ENCODE measurements at regions not wholly inside any gene's neighbourhood (a gene's known extent, or its start where the extent isn't known, plus 50 kb on each side); places are given as distances from the start of the nearest gene placed in this dataset.

DNA sequence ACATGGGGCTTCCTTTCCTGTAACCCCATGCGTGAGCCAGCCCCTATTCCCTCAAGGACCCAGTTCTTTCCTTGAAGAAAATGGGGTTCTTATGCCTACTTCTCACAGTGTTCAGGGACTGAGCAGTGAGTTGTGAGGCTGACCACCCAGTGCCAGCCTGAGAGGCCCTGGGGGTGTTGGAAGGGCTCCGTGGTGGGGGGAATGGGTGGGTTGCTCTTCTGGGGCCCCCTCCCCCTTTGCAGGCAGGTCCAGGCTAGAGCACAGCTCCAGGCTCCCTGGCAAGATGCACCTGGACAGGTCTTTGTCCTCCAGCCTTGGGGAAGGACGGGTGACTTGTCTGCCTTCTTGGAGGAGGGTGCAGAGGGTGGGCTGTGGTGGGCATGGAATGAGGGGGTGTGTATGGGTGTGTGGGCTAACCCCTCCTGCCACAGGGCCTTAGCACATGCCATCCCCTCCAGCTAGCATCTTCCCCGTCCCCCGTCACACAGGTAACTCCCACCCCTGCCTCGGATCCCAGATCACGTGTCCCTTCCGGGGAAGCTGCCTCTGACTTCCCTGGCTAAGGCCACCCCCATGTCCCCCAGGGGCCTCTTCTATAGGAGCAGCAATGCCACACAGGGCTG is 64.6 kb downstream of the MYEOV start:
- Mint-ChIP-seq H3K9me3 (no peaks in the 10 kb centered on the region), H3K4me3 (no peak overlapping the region), H3K36me3 (no peaks in the 10 kb centered on the region), H3K27ac (no peak overlapping the region), H3K27me3 (peaks cover 5 to 9% of the 10 kb centered on the region in 2 donors), H3K4me1 (peaks cover 0 to 5% of the 10 kb centered on the region in 2 donors)
- DNase-seq (no peak), ATAC-seq (replicated peaks) (no peak)

- Mint-ChIP-seq H3K27me3 (peaks cover 2 to 5% of the 10 kb centered on the region in 2 donors), H3K36me3 (no peaks in the 10 kb centered on the region), H3K27ac (no peak overlapping the region), H3K4me1 (peaks cover 0 to 5% of the 10 kb centered on the region in 2 donors), H3K9me3 (no peaks in the 10 kb centered on the region), H3K4me3 (no peak overlapping the region)
- DNase-seq (no peak), ATAC-seq (replicated peaks) (no peak)
Measured at GRCh38 chr11:69359735-69360480, 66.0 kb downstream of the MYEOV start.

GRCh38 chr11:69360606-69361005 is 66.7 kb downstream of the MYEOV start:
- Mint-ChIP-seq H3K4me1 (peaks cover 0 to 5% of the 10 kb centered on the region in 2 donors), H3K27me3 (peaks cover 0 to 5% of the 10 kb centered on the region in 2 donors), H3K36me3 (no peaks in the 10 kb centered on the region), H3K9me3 (no peaks in the 10 kb centered on the region), H3K4me3 (no peak overlapping the region), H3K27ac (no peak overlapping the region)
- DNase-seq (no peak), ATAC-seq (replicated peaks) (no peak)

- ATAC-seq (replicated peaks): no peak
- no peak for DNase-seq
- Mint-ChIP-seq H3K9me3 (no peaks in the 10 kb centered on the region), H3K27ac (no peak overlapping the region), H3K36me3 (no peaks in the 10 kb centered on the region), H3K27me3 (peaks cover 0 to under 1% of the 10 kb centered on the region in 2 donors), H3K4me3 (no peak overlapping the region), H3K4me1 (peaks cover 0 to 5% of the 10 kb centered on the region in 2 donors)
Measured at GRCh38 chr11:69361048-69361447, 67.1 kb downstream of the MYEOV start.

GRCh38 chr11:69361466-69361865 is 67.5 kb downstream of the MYEOV start:
- Mint-ChIP-seq H3K27me3 (no peaks in the 10 kb centered on the region), H3K9me3 (no peaks in the 10 kb centered on the region), H3K4me3 (no peak overlapping the region), H3K36me3 (no peaks in the 10 kb centered on the region), H3K27ac (no peak overlapping the region), H3K4me1 (peaks cover 0 to 5% of the 10 kb centered on the region in 2 donors)
- DNase-seq: no peak
- ATAC-seq (replicated peaks): no peak

- H3K27me3 Mint-ChIP-seq: no peaks in the 10 kb centered on the region
- DNase-seq (no peak), ATAC-seq (replicated peaks) (no peak)
- no peaks in the 10 kb centered on the region for H3K36me3 Mint-ChIP-seq
- peaks cover 0 to 3% of the 10 kb centered on the region in 2 donors for H3K4me1 Mint-ChIP-seq
- H3K4me3 Mint-ChIP-seq: no peak overlapping the region
- H3K9me3 Mint-ChIP-seq: no peaks in the 10 kb centered on the region
- H3K27ac Mint-ChIP-seq: no peak overlapping the region
Measured at GRCh38 chr11:69362315-69362714, 68.4 kb downstream of the MYEOV start.

DNA sequence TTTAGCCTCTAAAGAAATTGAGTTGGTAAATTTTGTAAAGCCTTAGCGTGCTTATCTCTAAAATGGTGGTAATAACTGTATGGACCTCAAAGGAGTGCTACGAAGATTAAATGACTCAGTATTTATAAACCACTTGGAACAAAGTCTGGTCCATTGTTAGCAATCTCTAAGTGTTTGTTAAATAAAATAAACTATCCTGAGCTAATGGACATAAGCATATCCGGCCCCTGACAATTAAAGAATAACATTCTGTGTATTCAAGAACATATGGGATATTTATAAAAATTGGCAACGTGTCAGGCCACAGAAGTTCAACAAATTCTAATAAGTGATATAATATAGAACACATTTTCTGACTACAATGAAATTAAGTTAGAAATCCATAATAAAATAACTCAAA is 71.0 kb downstream of the MYEOV start:
- Mint-ChIP-seq H3K36me3 (peaks cover 0 to 5% of the 10 kb centered on the region in 2 donors), H3K27ac (no peak overlapping the region), H3K27me3 (peaks cover 0 to 3% of the 10 kb centered on the region in 2 donors), H3K4me1 (peaks cover 0 to 3% of the 10 kb centered on the region in 2 donors), H3K9me3 (peaks cover 9 to 11% of the 10 kb centered on the region in 2 donors), H3K4me3 (no peak overlapping the region)
- no peak for DNase-seq
- ATAC-seq (replicated peaks): no peak

DNA sequence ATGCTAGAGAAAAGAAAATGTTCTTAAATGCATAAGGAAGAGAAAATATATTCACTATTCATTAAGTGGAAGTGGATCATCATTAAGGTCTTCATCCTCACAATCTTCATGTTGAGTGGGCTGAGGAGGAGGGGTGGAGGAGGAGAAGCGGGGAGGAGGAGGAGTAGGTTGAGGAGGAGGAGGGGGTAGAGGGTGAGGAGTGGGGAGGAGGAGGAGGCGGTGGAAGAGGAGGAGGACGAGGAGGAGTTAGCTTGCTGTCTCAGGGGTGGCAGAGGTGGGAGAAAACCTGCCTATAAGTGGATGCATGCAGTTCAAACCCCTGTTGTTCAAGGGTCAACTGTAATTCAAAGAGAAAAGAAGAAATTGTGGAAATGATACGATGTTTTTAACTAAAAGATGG is 71.6 kb downstream of the MYEOV start:
- peaks cover 0 to 5% of the 10 kb centered on the region in 2 donors for H3K36me3 Mint-ChIP-seq
- no peak for ATAC-seq (replicated peaks)

DNA sequence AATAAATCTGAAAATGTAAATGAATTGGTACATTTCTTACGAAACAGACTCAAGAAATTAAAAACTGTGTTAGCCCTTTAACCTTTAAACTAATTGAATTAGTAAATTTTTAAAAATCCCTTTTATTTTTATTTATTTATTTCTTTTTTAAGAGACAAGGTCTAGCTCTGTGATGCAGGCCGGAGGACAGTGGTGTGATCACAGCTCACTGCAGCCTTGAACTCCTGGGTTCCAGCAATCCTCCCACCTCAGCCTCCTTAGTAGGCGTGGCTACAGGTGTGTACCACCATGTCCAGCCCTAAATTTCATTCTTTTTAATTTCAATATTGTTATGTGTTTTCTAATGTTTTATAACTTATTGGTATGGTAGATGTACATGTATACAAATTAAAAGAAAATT is 72.6 kb downstream of the MYEOV start:
- H3K36me3 Mint-ChIP-seq: peaks cover 0 to 5% of the 10 kb centered on the region in 2 donors
- DNase-seq: no peak

More for the DNA sequence above, 71.6 kb downstream of the MYEOV start:
- no peak for DNase-seq
- Mint-ChIP-seq H3K27me3 (peaks cover 0 to 6% of the 10 kb centered on the region in 2 donors), H3K4me3 (no peak overlapping the region), H3K9me3 (peaks cover 9 to 13% of the 10 kb centered on the region in 2 donors), H3K4me1 (peaks cover 0 to 3% of the 10 kb centered on the region in 2 donors), H3K27ac (no peak overlapping the region)

DNA sequence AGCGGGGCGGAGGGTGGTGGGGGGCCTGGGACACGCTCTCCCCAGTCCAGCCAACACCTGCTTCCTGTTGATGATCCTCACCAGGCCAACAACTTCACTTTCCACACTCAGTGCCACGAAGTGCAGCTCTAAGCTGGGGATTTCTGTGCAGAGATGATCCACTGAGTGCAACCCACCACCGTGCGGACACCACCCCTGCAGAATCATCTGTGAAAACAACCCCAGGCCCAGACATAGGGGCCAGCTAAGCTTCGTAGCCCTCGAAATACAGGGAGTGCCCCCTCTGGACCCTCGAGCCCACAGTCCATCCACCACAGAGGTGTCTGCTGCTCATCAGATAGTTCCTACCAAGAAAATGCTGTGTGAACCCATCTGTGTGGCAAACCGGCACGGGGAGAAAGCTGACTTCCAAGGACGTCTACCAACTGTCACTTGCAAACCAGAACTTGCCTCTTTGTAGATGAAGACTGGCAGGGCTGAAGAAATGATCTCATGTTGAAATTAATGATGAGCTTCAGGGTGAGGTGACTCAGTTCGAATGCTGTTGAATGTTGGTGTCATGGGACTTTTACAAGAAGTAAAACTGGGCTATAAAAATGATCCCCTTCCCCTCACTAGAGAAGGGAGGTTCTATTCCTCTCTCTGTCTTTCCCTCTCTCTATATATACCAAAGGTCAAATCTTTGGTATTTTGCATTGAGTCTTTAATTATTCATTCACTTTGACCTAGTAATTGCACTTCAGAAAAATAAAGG is 73.4 kb downstream of the MYEOV start:
- peaks cover 0 to 10% of the 10 kb centered on the region in 2 donors for H3K27me3 Mint-ChIP-seq
- no peak overlapping the region for H3K27ac Mint-ChIP-seq
- H3K4me3 Mint-ChIP-seq: no peak overlapping the region
- H3K9me3 Mint-ChIP-seq: peaks cover 9 to 13% of the 10 kb centered on the region in 2 donors
- no peaks in the 10 kb centered on the region for H3K4me1 Mint-ChIP-seq
- DNase-seq (no peak), ATAC-seq (replicated peaks) (no peak)
- H3K36me3 Mint-ChIP-seq: peaks cover 0 to 5% of the 10 kb centered on the region in 2 donors

More for the DNA sequence above, 72.6 kb downstream of the MYEOV start:
- Mint-ChIP-seq H3K4me1 (no peaks in the 10 kb centered on the region), H3K4me3 (no peak overlapping the region), H3K27ac (no peak overlapping the region), H3K27me3 (peaks cover 0 to 6% of the 10 kb centered on the region in 2 donors), H3K9me3 (peaks cover 9 to 13% of the 10 kb centered on the region in 2 donors)
- ATAC-seq (replicated peaks): no peak

DNA sequence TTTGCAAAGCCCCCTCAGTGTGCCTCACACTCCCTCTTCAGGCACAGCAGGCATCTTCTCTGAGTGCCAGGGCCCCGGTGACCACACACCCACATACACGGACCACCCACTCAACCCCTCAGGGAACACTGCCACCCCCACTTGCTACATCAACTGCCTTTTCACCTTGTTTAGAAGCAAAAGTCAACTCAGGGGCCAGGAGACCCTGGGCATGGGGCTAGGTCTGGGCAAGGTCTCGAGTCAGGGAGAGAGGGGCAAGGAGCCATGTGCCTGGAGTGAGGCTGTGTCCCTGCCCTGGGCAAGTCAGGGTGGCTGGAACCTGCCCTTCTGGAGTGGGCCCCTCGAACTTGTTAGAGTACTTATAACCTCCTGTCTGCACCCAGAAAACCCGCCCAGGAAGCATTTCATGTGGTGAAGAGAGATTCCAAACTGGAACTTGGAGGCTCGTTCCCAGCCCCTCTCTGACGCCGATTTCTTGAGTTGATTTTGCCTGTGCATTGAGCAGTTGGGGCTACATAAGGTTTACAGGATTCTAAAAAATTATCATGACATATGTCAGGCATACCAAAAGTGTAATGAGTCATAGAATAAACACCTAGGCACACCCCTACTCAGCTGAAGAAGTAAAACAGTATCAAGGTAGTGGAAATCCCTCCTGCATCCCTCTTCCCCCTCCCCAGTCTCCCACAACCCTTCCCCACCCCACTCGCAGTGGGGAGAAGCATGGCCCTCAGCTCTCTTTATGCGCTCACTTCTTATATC is 74.3 kb downstream of the MYEOV start:
- peaks cover 0 to 5% of the 10 kb centered on the region in 2 donors for H3K36me3 Mint-ChIP-seq

DNA sequence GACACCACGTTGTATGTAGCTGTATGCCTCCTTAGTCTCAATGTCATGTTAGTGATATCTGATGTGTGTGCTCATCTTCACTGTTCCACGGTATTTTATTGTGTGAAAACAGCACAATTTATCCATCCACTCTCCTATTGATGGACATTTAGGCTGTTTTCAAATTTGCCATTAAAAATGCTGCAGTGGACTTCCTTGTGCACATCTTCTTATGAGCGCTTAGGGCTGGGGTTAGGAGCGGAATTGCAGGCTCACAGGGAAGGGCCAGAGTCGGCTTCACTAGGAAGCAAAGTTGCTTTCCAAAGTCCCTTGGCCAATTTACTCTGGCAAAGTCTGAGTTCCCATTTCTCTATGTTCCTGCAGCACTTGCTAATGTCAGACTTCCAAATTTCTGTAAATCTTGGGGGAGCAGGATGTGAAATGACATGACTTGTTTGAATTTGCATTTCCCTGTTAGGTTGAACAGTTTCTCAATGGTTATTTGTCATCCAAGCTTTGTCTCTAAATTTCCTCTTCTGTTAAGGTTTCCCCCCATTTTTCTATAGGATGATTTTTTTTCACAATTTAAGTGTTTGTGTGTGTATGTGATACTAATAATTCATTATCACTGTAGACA is 75.4 kb downstream of the MYEOV start:
- no peaks in the 10 kb centered on the region for H3K4me1 Mint-ChIP-seq
- H3K9me3 Mint-ChIP-seq: peaks cover 9 to 13% of the 10 kb centered on the region in 2 donors
- peaks cover 0 to 5% of the 10 kb centered on the region in 2 donors for H3K36me3 Mint-ChIP-seq
- H3K27me3 Mint-ChIP-seq: peaks cover 0 to 15% of the 10 kb centered on the region in 2 donors
- H3K27ac Mint-ChIP-seq: no peak overlapping the region
- H3K4me3 Mint-ChIP-seq: no peak overlapping the region
- ATAC-seq (replicated peaks): no peak
- no peak for DNase-seq

More for the DNA sequence above, 74.3 kb downstream of the MYEOV start:
- no peaks in the 10 kb centered on the region for H3K4me1 Mint-ChIP-seq
- ATAC-seq (replicated peaks): no peak
- no peak overlapping the region for H3K4me3 Mint-ChIP-seq
- H3K27ac Mint-ChIP-seq: peak overlapping the region; percentile 31
- peaks cover 9 to 13% of the 10 kb centered on the region in 2 donors for H3K9me3 Mint-ChIP-seq
- H3K27me3 Mint-ChIP-seq: peaks cover 0 to 15% of the 10 kb centered on the region in 2 donors
- DNase-seq: no peak

- H3K9me3 Mint-ChIP-seq: peaks cover 9 to 13% of the 10 kb centered on the region in 2 donors
- DNase-seq: no peak
- no peak overlapping the region for H3K27ac Mint-ChIP-seq
- no peaks in the 10 kb centered on the region for H3K4me1 Mint-ChIP-seq
- H3K4me3 Mint-ChIP-seq: no peak overlapping the region
- peaks cover 0 to 15% of the 10 kb centered on the region in 2 donors for H3K27me3 Mint-ChIP-seq
- ATAC-seq (replicated peaks): no peak
- peaks cover 0 to 5% of the 10 kb centered on the region in 2 donors for H3K36me3 Mint-ChIP-seq
Measured at GRCh38 chr11:69369945-69370344, 76.0 kb downstream of the MYEOV start.
